Epidermal melanocyte (primary cell): ENCODE measurements at regions not wholly inside any gene's neighbourhood (a gene's known extent, or its start where the extent isn't known, plus 50 kb on each side); places are given as distances from the start of the nearest gene placed in this dataset.

Source experiments
- DNase-seq: peaks from one replicate; pipeline ENCODE4 v3.0.0; 2011; ENCODE audit warnings: low spot score; ENCODE audit not compliant: insufficient read length

DNA sequence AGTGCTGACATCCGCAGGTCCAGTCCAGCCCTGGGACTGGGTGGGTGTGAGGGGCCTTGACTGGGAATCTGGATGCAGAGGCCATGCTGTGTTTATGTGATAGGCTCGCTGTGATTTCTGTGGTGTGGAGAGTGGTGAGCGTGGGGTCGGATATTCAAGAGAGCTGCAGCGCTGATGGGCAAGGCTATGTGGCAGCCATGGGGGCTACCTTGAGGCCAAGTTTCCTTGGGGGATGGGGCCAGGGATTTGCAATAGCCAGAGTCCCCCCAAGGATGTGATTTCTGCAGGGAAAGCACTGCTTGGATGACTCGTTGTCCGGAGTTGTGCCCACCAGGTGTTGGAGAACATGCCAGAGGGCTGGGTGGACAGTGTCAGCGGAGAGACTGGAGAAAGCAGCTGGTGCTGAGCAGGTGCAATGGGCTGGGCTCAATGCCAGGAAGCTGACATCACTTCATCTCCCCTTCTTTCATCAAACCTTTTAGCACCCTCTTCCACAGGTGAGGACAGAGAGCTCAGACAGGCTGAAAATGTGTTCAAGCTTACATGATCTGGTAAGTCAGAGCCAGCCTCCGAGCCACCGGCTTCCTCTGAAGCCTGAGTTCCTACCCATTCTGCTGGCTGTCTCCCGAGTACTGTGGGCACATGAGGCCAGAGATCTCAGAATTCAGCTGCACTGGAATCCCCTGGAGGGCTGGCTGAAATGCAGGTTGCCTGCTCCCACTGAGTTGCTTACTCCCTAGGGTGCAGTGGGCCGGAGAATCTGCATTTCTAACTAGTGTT lies 132.9 kb downstream of the RHOU start:
- DNase-seq, result no peak

DNA sequence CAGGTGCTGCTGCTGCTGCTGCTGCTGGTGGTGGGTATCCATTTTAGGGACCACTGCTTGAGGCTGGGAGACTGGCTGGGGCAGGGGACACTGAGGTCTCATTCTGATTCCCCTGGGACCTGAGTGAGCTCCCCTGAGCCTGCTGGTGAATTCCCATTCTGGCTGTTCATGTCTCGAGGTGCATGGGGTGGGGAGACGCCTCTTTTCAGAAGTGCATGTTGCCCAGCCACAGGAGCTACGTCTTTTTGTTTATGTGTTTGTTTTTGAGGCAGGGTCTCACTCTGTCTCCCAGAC lies 133.4 kb downstream of the RHOU start:
- no peak for DNase-seq

DNA sequence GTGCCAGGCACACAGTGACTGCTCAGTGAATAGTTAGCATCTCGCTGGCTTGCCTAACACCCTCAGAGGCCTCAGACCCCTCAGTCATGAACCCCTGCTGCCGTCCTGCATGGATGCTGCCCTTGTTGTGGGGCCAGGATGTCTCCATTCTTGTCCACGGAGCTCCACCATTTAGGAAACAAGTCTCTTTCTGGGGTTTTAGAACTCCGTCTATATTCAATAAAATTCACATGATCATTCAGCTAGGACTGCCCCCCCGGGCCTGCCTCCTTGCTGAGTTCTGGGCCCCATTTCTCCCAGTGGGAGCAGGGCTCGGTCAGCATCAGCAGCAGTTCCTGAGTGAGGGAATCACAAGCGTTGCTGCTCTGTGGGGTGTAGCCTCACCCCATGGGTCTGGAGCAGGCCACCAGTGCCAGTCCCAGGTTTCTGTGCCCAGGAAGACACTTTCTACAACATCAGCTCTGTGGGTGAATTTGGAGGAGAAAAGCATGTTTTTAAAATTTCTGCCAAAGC lies 134.1 kb downstream of the RHOU start:
- DNase-seq, result no peak

DNA sequence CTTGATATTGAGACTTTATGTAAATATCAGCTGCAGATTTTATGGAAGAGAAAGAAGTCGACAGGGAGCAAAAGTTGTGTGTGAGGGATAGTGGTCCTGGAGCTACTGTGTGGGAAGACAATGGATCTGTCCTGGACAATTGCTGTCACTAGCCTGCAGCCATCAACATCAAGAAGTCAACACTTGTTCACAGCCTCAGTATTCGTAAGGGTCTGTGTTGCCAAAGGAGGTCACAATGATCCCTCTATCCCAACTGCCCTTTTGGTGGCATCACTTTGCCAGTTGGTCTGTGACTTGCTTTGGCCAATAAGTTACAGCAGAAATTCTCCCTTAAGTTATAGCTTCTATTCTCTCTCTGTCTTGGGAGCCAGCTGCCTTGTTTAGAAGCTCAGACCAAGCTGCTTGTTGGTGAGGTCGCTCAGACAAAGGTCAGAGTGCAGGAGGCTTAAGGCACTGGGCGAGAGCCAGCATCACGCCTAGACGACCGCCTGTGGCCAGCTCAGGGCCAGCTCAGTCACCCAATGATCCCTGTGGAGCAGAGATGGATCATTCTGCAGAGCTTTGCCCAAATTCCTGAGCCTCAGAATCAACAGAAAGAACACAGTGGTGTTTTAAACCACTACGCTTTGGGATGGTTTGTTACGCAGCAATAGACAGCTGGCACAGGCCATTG lies 134.9 kb downstream of the RHOU start:
- DNase-seq, result no peak

DNA sequence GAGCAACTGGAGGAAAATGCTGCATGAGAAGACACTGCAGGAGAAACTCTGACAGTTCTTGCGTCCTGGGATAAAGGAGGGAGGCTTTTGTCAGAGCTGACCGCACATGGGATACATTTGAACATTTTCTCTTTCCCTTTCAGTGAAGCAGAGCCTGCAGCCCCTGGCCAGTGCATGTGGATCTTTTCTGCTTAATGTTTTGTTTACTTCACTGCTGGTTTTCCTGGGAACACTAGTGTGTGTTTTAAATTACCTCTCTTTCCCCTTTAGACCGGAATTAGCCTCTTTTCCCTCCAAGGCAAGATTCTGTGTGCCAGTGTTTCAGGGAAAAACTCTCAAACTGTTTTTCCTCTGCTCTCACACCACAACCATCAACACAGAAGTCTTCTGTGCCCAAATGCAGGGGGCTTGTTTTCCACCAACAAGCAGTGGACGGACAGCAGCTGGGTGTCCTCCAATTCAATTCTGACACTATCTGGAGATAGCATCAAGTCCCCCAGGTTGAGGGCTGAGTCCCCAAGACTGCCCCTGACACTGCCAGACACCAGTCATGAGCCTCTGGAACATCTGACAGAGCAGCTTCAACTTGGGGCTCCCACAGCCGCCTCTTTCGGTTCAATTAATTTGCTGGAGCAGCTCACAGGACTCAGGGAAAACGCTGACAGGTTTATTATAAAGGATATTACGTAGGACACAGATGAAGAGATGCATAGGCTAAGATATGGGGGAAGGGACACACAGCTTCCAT lies 136.2 kb downstream of the RHOU start:
- DNase-seq, result no peak

DNA sequence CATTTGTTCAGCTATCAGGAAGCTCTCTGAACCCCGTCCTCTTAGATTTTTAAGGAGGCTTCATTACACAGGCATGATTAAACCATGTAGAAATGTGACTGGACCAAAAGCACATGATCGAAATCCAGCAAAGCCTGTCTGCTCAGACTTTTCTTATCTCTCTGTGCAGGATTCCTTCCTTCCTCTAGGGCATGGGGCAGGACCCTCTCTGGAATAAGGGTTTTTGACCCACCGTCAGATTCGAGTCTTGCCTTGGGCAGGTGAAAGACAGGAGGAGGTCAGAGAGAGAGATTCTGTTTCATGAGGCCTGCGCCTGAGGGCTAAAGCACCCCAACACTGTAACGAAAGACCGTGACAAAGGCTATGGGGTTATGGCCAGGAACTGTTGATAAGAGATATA lies 136.8 kb downstream of the RHOU start:
- no peak for DNase-seq

DNA sequence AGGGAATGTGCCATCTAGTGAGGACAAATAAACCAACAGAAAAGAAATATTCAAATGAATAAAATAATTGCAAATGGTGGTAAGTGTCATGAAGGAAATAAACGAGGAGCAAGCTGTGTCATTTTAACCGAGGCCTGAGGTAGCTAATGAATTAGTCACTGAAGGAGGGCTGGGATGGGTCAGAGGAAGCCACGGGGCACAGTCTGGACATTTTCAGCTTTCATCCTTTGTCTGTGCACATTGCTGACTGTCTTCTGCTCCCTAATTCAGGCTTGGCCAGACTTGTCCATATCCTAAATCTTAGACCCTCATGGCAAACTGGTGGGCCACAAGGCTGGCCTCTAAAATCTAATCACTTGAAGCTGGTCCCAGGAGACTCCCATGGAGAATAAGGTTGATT lies 138.4 kb downstream of the RHOU start:
- no peak for DNase-seq

DNA sequence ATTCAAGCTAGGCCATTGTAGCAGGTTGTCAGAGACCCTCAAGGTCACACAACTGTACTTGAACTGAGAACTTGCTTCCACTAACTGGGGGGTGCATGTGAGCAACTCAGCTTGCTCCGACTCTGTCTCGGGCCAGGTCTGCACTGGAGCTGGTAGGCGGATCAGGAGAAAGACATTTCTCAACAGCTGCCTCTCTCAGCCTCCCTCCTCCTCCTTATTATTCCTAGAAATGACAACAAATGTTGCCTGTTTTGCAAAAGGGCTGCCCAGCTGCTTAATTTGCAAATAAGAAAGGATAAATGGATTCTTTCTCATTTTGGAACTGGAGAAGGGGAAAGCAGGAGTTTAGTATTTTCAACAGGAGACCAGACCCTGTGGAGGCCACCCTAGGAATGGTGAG lies 140.5 kb downstream of the RHOU start:
- no peak for DNase-seq

DNA sequence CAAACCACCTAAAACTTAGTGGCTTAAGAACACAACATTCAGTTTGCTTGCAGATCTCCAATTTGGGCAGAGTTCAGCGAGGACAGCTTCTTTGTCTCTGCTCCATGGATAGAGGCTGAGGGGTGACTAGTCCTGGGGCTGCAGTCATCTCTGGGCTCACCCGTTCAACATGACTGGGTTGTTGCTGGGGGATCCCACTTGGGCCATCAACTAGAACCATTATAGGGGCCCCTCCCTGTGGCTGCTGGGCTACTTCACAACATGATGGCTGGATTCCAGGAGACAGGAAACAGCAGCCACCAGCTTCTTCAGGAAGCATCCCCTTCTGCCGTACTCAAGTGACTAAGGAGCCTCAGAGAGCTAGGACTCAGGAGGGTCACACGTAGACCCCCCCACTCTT lies 140.9 kb downstream of the RHOU start:
- DNase-seq, result no peak

DNA sequence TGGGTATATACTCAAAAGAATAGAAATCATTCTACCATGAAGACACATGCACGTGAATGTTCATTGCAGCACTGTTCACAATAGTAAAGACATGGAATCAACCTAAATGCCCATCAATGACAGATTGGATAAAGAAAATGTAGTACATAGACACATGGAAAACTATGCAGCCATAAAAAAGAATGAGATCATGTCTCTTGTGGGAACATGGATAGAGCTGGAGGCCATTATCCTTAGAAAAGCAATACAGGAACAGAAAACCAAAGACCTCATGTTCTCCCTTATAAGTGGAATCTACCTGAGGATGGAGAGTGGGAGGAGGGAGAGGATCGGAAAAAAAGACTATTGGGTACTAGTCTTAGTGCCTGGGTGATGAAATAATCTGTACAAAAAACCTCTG lies 143.9 kb downstream of the RHOU start:
- DNase-seq, result no peak

DNA sequence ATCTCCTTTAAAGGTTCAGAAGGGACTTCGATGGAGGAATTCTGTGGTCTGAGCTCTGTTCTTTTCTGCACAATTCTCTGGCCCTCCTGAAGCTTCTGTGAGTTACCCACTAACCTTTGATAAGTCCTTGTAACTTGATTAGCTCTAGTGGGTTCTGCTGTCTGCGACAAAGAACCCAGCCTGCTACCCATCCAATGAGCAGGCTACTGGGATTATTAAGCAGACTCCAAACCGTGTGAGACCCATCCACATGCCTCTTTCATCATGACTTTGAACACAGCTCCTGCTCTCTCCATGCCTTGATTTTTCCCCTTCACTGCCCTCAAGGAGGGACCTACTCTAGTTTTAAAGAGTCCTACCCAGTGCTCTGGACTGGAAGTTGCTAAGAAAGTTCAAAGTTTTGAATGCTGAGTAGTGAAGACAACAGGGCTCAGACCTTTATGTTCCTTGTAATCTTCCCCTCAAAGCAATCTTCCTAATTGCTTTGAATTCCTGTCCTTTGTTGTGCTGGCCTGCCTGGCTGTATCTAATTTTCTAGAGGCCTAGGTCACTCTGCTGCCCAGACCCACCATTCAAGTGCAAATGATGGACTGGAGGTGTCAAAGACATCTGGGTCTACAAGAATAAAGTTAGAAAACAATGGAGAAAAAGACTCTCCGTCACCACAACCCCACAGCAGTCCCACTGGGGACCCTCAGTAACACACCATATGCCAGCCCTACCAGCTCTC lies 146.9 kb downstream of the RHOU start:
- no peak for DNase-seq

DNA sequence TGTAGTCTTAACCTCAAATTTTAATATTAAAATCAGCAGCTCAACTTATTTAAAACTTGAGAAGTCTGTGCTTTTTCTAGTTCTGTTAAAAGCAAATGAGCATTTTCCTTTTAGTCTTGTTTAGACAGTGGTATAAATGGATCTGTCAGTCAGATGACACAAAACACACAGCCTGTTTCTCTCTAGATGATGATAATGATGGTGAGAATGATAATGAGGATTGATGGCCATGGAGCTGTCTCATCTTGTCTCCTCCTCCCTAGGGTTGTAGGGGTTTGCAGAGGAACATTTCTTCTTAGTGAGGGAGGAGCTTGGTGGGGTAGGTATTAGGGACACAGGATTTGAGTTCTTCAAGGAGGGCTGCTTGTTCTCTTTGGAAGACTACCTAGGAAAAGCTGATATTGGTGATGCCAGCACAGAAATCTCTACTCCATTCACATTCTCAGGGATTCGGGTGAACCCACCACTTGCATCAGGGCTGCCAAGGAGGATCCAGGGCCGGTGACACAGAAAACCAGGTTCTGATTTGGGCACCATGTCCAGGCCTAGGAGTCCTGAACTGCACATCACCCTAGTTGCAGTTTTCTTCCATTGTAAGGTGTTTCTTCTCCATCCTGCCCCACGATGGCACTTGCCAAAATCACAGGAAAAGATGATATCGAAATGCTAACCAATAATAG lies 147.6 kb downstream of the RHOU start:
- DNase-seq, result no peak

DNA sequence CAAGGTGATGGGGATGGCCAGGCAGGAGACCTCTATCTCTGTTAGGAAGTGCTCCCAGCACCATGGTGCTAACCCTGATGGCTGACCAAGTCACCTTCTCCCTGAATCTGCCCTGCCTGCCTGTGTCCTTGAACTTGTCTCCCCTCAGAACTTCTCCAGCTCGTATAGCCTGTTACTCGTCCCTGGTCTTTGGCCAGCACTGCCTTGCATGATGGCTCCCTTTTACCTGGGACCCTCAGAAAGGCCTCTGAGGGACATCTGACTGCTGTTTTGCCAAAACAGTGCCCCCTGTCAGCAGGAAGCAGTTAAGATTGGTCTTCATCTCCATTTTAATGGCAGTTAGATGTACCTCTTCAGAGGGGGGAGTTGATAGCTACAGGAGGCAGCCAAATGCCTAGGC lies 148.3 kb downstream of the RHOU start:
- no peak for DNase-seq

DNA sequence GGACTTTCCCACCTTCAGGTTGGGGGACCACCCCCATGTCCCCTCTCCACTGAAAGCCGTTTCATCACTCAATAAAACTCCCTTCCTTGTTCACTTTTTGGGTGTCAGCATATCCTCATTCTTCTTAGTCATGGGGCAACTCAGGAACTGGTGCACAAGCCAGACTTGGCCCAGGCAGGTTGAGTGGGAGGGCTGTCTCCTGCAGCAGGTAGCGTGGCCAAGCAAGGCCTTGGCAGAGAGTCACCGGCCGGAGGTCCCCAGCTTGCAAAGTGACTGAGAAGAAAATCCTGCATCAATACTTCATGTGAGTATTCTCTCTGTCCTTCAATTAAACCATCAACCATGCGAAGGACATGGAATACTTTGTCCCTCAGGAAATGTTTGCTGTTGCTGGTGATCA lies 148.9 kb downstream of the RHOU start:
- no peak for DNase-seq

DNA sequence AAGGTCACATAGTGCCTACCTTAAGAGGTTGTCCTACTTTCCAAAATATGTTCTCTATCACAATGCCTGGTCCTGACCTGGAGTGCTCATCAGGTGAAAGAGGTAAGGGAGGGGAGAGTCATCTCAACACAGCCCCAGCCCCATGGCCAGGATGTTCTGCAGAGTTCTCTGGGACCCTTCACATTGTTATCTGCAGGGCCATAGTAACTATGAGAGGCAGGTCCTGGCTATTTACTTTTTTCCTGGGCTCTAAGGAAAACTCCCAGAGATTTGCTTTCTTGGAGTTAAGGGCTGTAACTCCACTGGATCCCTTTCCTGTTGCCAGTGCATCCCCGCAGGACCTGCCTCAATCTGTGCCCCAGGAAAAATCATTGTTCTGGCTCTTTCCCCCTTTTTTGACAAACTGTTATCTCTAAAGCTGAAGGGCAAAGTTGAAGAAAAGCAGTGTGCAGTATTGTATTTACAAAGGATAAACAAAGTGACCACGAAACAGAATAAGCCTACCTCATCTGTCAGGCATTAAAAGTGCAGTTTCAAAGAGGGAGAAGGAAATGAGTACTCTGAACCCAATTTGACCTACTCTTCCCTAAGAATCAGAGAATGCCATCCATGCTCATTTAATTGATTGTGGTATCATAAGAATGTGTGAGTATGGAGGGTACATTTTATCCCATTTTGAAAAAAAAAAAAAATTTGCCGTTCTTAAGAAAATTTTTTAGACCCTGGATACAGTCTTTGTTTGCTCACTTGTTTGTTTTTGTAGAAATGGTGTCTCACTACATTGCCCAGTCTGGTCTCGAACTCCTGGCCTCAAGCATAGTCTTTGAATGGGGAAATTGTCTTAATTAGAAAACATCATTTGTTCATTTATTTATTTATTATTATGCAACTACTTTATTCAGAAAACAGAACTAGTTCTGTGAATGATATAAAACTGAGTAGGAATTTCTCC lies 149.6 kb downstream of the RHOU start:
- no peak for DNase-seq

DNA sequence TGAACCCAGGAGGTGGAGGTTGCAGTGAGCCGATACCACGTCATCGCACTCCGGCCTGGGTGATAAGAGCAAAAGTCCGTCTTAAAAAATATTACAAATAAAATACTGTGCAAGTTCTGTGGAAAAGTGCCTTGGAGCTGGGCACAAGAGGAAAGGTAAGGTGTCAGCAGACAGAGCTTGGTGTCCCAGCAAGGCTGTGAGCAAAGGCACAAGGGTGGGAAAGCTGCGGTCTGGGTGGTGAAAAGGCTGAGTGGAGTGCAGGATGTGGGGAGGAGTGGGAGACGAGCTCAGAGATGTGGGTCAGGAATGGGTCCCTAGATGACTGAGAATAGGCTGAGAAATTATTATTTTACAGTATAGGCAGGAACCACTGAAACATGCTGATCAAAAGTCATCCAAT lies 150.6 kb downstream of the RHOU start:
- DNase-seq, result no peak

DNA sequence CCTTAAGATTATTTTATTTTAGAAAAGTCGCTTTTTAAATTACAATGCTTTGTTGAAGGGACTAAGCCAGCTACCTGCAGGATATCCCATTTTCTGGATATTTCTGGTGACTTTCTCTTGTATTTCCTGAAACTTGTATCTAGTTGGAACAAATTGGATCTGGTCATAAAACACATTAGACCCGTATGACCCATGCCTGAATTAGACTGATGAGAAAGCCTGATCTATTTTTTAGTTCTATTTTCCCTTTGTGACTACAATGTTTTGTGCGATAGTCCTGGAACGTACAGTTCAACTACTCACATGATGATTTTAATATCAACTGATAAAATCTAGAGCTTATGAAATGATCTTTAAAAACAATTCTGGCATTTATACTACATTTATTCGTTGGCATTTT lies 151.8 kb downstream of the RHOU start:
- DNase-seq, result no peak

DNA sequence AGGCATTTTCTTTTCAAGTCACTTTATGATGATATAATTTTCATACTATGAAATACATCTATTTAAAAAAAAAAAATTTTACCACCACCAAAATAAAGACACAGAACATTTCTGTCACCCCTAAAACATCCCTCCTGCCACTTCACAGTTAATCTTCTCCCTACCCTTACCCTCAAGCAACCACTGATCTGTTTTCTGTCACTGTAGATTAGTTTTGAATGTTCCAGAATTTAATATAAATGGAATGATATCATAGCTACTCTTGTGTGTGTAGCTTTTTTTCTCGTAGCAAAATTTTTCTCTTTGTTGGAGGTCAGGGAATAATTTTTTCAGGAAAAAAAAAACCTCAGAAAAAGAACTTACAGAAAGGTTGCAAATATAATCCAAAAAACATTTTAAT lies 152.7 kb downstream of the RHOU start:
- DNase-seq, result no peak

DNA sequence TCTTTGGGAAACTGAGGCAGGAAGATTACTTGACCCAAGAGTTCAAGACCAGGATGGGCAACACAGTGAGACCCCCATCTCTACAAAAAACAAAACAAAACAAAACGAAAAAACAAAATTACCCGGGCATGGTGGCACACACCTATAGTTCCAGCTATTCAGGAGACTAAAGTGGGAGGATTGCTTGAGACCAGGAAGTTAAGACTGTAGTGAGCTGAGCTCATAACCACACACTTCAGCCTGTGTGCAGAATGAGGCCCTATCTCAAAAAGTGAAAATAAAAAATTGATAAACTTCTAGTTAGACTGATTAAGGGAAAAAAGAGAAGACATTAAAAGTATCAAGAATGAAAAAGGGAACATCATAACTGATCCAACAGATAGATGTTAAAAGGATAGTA lies 154.0 kb downstream of the RHOU start:
- DNase-seq, result no peak
